Activated CD8-positive, alpha-beta memory T cell treated with anti-CD3 and anti-CD28 coated beads for 24 hours (primary cell): ENCODE measurements at regions not wholly inside any gene's neighbourhood (a gene's known extent, or its start where the extent isn't known, plus 50 kb on each side); places are given as distances from the start of the nearest gene placed in this dataset.
A peak's percentile ranks its signal among the peaks of the same experiment; 100 is the strongest.

Source experiments
- DNase-seq: peaks from one replicate; pipeline ENCODE4 v3.0.0-alpha.2; 2020

- no peak for DNase-seq
These were observed 58.8 kb downstream of the SPRY1 start for GRCh38 chr4:123455360-123455759.

- no peak for DNase-seq
These were observed 65.4 kb downstream of the SPRY1 start for GRCh38 chr4:123462007-123462406.

GRCh38 chr4:123463869-123464268 lies 67.3 kb downstream of the SPRY1 start:
- no peak for DNase-seq

GRCh38 chr4:123465416-123465815 lies 68.8 kb downstream of the SPRY1 start:
- no peak for DNase-seq

GRCh38 chr4:123466080-123466785 lies 69.6 kb downstream of the SPRY1 start:
- DNase-seq: no peak

GRCh38 chr4:123468479-123469031 lies 72.0 kb downstream of the SPRY1 start:
- no peak for DNase-seq

- DNase-seq: no peak
These were observed 72.7 kb downstream of the SPRY1 start for GRCh38 chr4:123469245-123469644.

GRCh38 chr4:123469696-123470095 lies 73.1 kb downstream of the SPRY1 start:
- DNase-seq: no peak

- no peak for DNase-seq
These were observed 74.0 kb downstream of the SPRY1 start for GRCh38 chr4:123470640-123471039.

GRCh38 chr4:123471655-123472369 lies 75.2 kb downstream of the SPRY1 start:
- DNase-seq: no peak

- DNase-seq: no peak
These were observed 78.2 kb downstream of the SPRY1 start for GRCh38 chr4:123474817-123475216.

- no peak for DNase-seq
These were observed 79.5 kb downstream of the SPRY1 start for GRCh38 chr4:123476089-123476488.

GRCh38 chr4:123477711-123478209 lies 81.2 kb downstream of the SPRY1 start:
- peak; percentile 64 for DNase-seq

GRCh38 chr4:123478859-123479345 lies 82.3 kb downstream of the SPRY1 start:
- DNase-seq: no peak

- DNase-seq: no peak
These were observed 83.3 kb downstream of the SPRY1 start for GRCh38 chr4:123479944-123480343.

GRCh38 chr4:123480706-123481418 lies 84.3 kb downstream of the SPRY1 start:
- DNase-seq: no peak

- DNase-seq: no peak
These were observed 85.1 kb downstream of the SPRY1 start for GRCh38 chr4:123481717-123482116.

GRCh38 chr4:123484291-123484926 lies 87.8 kb downstream of the SPRY1 start:
- no peak for DNase-seq

- DNase-seq: no peak
These were observed 89.0 kb downstream of the SPRY1 start for GRCh38 chr4:123485601-123486000.

GRCh38 chr4:123488916-123489315 lies 92.3 kb downstream of the SPRY1 start:
- DNase-seq: no peak

GRCh38 chr4:123495530-123495929 lies 98.9 kb downstream of the SPRY1 start:
- no peak for DNase-seq

- no peak for DNase-seq
These were observed 99.8 kb downstream of the SPRY1 start for GRCh38 chr4:123496421-123496820.

GRCh38 chr4:123497340-123497739 lies 100.7 kb downstream of the SPRY1 start:
- no peak for DNase-seq
